ENCODE measurements at regions not wholly inside any gene's neighbourhood (a gene's known extent, or its start where the extent isn't known, plus 50 kb on each side); places are given as distances from the start of the nearest gene placed in this dataset.

- no peaks in the 10 kb centered on the region for H3K27me3 ChIP-seq
- ATAC-seq (no peak), DNase-seq (peak; percentile 36)
- H3K4me1 ChIP-seq = no peaks in the 10 kb centered on the region
- no peak overlapping the region for H3K4me3 ChIP-seq
- intact Hi-C loops (cut with DNase I) = no loop called here
- no peaks in the 10 kb centered on the region for H3K9me3 ChIP-seq
- H3K36me3 ChIP-seq = no peaks in the 10 kb centered on the region
- H3K27ac ChIP-seq = no peak overlapping the region
- TF ChIP-seq CTCF (IDR thresholded peaks at IDR 0.05) = no peak
Observed at GRCh38 chr18:79615091-79615490, 64.5 kb upstream of the CTDP1 start.

DNA sequence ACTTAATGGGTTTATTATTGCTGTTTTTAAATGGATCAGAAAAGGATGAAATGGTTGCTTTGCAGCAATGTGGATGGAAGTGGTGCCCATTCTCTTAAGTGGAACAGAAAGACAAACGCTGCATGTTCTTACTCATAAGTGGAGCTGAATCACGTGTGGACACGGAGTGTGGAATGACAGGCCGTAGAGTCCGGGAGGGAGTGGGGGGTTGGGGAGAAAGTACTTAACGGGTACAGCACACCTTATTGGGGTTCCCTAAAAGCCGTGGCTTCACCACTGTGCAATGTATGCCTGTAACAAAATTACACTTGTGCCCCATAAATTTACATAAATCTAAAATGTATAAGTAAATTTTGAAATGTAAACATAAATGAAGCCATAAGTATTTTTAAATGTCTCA is 64.0 kb upstream of the CTDP1 start:
- H3K27me3 ChIP-seq = no peaks in the 10 kb centered on the region
- no peaks in the 10 kb centered on the region for H3K4me1 ChIP-seq
- H3K9me3 ChIP-seq = no peaks in the 10 kb centered on the region
- no peak overlapping the region for H3K27ac ChIP-seq
- TF ChIP-seq CTCF (IDR thresholded peaks at IDR 0.05) = no peak
- intact Hi-C loops (cut with DNase I) = no loop called here
- ATAC-seq = no peak
- H3K36me3 ChIP-seq = no peaks in the 10 kb centered on the region
- DNase-seq = no peak
- no peak overlapping the region for H3K4me3 ChIP-seq

GRCh38 chr18:79616651-79617510 is 62.7 kb upstream of the CTDP1 start:
- DNase-seq = peak; percentile 47
- no peak overlapping the region for H3K4me3 ChIP-seq
- intact Hi-C loops (cut with DNase I) = no loop called here
- TF ChIP-seq CTCF (IDR thresholded peaks at IDR 0.05) = no peak
- no peak overlapping the region for H3K27ac ChIP-seq
- H3K36me3 ChIP-seq = no peaks in the 10 kb centered on the region
- no peaks in the 10 kb centered on the region for H3K27me3 ChIP-seq
- ATAC-seq = peak; percentile 26
- no peaks in the 10 kb centered on the region for H3K4me1 ChIP-seq
- H3K9me3 ChIP-seq = no peaks in the 10 kb centered on the region

DNA sequence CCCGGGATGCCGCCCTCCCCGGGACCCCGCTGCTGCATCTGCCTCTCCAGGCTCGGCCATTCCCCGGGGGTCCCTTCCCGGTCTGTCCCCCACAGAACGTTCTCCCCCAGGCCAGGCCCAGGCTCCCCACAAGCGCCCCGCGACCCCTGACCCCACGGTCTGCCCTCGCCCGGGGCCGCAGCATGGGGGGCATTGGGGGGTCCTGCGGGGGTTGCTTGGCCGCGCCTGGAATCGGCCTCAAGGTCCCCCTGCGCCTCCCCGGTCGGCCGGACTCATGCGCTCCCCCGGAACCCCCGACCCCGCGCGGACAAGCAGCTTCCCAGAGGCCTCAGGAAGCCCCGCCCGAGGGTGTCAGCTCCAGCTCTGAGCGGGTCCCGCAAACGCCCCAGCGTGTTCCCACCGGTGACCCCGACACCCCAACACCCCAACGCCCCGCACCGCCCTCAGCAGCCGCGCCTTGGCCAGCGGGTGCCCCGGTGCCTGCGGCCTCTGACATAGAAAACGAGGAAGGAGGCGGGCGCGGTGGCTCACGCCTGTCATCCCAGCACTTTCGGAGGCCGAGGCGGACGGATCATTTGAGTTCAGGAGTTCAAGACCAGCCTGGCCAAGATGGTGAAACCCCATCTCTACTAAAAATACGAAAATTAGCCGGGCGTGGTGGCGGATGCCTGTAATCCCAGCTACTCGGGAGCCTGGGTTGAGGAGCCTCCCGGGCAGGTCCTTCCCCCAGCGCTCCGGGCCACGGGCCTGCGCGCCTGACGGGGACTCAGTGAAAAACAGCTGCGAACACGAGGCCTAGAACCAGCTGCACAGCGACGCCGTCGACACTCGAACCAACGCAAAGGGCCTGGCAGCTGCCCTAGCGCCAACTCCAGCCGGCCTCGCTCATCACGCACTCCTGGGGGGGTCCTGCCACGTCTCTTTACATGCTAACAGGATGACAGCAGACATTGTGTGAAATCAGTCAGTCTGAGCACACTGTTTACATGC is 61.8 kb upstream of the CTDP1 start:
- no peak for TF ChIP-seq CTCF (IDR thresholded peaks at IDR 0.05)
- DNase-seq = peak; percentile 61
- H3K4me1 ChIP-seq = no peaks in the 10 kb centered on the region
- intact Hi-C loops (cut with DNase I) = no loop called here
- H3K27ac ChIP-seq = no peak overlapping the region
- no peak for ATAC-seq
- H3K4me3 ChIP-seq = no peak overlapping the region
- no peaks in the 10 kb centered on the region for H3K9me3 ChIP-seq
- H3K27me3 ChIP-seq = no peaks in the 10 kb centered on the region
- no peaks in the 10 kb centered on the region for H3K36me3 ChIP-seq

DNA sequence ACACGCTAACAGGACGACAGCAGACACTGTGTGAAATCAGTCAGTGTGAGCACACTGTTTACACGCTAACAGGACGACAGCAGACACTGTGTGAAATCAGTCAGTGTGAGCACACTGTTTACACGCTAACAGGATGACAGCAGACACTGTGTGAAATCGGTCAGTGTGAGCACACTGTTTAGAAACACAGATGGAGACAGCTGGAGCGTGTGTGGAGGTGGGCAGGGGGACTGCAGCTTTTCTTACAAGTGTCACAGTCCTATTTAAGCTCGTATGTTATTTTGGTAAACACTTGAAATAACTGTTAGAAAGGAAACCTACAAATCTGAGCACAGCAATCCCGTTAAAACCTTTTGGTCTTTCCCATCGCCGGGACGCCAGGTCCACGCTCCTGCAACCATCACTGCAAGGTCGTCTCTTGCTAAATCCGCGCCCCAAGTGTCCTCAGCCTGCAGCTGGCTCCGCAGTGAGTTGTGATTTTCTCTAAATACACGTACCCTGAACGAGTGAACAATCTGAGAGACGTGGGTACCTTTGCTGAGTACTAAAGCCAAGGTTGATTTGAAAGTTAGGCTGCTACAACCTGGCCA is 58.9 kb upstream of the CTDP1 start:
- Histone ChIP-seq H3K4me1 (no peaks in the 10 kb centered on the region), H3K27me3 (no peaks in the 10 kb centered on the region), H3K36me3 (no peaks in the 10 kb centered on the region), H3K4me3 (no peak overlapping the region), H3K27ac (no peak overlapping the region), H3K9me3 (no peaks in the 10 kb centered on the region)
- DNase-seq (no peak), ATAC-seq (no peak)
- no peak for TF ChIP-seq CTCF (IDR thresholded peaks at IDR 0.05)
- intact Hi-C loops (cut with DNase I) = no loop called here
